ENCODE measurements at regions not wholly inside any gene's neighbourhood (a gene's known extent, or its start where the extent isn't known, plus 50 kb on each side); places are given as distances from the start of the nearest gene placed in this dataset.

DNA sequence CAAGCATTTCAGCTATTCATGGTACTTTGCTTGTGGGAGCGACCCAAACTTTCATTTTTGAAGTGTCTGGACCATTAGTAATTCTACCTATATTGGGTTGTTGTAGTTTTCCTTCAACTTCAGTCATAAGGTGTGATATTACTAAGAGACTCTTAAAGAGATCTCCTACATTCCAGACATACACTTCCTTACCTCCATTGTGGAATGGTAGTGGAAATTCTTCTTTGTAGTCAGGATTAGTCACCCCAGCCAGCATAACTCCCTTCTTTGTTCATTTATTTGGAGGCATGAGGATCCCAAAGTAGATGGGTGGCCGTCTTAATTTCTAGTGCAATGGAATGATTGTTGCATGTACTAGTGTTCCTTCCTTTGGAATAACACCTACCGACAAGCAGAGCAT is 991.4 kb downstream of the ARAP2 start:
- DNase-seq: no peak

DNA sequence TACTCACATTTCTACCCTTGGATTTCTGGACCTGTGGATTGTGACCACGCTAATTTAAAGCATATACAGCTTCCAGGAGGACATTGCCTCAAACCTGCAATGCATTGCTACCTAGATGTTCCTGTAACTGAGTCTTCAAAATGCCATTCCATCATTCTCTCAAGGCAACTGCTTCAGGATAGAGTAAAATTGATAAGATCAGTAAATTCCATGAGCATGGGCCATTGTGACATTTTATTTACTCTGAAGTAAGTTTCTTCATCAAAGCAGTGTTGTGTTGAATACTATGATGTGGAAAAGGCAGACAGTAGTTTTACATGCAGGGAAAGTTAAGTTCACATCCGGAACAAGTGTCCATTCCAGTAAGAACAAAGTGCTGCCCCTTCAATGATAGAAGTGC is 991.0 kb downstream of the ARAP2 start:
- no peak for DNase-seq

DNA sequence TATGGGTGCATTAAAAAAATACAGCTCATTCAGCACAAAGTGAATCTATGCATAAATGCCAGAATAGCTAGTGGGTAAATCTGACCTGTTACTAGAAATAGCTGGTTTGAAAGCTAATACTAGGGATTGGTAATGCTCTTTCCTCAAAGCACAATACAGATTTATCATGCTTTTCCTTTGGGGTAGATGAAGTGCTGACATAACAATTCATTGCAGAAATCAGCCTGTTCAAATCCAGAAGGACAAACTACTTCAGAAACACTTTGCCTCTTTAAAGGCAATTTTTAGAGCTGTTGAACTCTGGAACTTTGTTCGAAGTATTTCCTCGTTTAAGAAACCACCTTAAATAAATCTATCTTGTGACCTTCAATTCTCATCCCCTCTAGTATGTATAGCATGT is 957.9 kb downstream of the ARAP2 start:
- DNase-seq: no peak

DNA sequence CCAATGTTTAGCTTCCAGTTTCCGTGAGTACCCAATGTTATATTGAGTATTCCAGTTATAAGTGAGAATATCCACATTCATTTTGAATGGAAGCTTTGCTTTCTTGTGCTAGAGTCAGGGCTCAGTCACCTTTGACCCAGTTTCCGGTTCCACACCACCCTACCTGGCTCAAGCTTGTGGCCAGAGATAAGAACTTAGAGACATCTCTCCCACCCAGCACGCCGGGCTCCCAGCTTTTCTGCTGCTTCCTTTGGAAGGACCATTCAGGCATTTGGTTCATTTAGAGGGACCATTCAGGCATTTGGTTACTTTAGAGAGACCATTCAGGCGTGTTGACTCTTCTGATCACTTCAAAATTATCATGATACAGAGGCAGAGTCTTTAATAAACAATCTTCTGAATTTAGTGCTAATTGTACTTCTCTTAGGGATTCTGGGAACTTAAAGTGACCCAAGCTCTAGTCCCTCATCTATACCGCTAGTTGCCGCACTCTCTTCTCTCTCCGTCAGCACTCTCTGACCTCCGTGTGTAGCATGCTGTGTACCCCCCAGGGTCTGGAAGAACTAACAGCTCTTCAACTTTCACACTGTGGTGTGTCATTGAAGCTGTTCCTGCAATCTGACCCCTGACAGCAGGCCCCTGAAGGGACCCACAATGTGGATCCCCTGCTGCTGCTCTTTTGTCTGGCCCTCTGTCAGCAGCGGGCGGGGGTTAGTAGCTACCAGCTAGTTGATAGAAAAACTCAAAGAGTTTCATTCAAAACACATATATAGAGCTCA is 943.1 kb downstream of the ARAP2 start:
- no peak for DNase-seq

DNA sequence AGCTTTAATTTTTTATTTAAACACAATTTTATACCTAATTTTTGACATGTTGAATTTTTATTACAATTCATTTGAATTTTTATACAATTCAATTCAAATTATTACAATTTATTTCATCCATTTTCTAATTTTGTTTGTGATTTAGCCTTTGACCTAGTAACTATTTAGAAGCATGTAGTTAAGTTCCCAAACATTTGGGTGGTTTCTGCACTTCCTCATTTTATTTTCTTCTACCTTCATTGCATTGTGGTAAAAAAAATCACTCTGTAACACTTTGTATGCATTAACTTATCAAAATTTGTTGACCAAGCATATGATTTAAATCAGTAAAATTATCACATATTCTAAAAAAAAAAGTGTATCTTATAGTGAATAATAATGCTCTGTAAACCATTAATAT is 928.9 kb downstream of the ARAP2 start:
- DNase-seq: no peak

DNA sequence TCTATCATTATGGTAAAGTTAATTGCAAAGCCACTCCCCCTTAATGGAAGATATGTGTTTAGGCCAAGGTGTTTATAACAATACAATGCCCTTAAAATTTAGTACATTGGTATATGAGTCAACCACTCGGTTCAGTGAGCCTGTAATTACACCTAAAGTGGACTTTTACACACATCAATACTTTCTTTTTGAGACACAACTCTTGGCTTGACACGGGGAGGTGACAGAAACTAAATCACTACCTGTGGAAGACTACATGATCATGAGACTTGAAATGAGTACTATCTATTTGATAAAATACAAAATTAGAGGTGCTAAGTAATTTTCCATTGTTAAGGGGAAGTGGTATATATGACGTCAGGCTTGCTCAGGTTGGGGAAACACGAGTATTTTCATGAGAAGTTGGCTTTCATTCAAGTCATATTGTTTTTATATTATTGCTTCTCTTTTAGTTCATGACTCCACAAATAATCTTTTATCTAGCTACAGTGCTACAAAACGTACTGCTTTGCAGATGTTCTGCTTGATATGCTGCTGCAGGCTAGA is 918.3 kb downstream of the ARAP2 start:
- no peak for DNase-seq

DNA sequence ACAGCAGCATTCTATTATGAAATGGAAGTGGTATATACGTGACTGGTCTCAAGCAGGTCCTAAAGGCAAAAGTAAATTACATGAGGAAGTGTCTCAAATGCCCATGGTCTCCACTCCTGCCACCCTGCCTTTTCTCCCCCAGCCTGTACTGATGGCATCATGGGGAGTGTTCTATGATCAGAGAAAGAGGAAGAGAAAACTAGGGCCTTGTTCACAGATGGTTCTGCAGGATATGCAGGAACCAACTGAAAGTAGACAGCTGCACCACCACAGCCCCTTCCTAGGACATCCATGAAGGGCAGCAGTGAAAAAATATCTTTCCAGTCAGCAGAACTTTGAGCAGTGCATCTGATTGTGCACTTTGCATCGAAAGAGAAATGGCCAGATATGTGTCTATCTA is 901.5 kb downstream of the ARAP2 start:
- no peak for DNase-seq

DNA sequence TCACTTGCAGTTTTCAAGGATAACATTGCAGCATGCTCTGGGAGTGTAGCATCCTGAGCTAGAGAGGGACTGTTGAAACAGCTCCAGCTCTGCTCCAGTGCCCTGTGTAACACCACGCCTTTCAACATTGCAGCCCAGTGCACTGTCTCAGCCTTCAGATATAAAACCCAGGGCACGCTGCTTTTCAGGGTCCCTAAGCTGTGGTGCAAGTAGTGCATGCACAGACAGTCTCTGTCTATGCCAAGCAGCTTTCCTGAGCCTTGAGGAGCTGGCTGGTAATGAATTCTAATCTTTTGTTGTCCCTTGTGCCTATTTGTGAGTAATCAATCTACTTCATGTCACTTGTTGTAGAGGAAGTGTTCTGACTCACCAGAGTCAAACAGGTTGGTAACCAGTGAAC is 897.0 kb downstream of the ARAP2 start:
- no peak for DNase-seq

DNA sequence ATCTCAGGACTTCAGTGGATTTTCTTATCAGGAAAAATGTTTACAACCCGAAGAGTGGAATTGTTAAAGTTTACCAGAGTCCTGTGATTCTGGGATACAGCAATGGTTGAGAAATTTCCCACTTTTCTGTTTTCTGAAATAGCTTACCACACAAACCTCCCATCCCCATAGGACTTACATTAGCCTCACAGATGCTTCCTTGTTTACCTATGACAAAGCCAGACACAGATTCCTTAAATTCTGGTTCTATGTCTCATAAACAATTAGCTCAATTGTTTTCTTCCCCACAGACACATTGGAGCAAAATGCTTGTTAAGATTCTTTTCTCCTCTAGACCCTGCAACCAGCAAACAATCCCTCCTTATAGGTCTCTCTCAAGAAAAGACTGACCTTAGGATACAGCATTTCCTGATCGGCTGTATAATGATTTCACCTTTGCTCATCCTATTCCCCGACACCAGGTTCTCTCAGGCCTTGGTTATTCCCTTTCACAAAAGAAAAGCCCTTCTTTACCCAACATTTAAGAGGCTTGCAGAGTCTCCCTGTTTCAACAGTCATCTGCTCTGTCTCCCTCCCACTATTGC is 886.2 kb downstream of the ARAP2 start:
- DNase-seq: no peak

DNA sequence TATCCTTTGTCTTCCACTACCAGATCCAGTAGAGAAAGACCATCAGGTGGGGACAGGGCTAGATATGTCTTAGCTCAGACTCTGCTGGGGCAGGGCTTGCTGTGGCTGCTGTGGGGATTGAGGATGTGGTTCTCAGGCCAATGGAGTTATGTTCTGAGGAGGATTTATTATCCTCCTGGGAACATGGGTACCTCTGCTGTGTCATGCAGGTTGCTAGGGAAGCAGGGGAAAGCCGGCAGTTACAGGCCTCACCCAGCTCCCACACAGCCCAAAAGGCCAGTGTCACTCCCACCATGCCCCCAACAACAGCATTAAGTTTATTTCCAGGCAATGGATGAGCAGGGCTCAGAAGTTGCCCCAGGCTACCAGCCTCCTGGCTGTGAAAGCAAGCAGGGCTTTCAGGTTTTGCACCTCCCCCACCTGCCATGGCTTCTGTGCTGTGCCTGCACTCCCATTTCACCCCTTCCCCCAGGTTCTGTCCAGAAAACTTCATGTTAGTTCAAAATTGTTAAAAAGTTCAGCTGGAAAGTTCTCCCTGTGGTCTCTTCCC is 879.9 kb downstream of the ARAP2 start:
- no peak for DNase-seq

DNA sequence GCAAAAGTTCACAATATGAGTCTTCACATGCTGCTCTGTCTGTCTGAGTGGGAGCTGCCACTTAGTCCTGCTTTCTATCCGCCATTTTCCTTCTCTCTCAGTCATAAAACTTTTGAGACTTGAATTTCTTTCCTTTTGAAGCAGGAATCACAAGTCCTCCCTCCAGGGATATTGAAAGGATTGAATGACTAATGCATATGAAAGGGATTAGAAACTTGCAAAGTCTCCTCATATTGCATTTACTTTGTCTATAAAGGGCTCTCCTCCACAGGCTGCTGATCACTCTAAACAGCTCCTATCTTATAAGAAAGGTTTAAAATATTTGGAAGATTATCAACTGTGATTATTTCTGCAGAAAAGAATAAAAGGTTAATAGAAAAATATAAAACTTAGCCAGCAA is 879.1 kb downstream of the ARAP2 start:
- no peak for DNase-seq

DNA sequence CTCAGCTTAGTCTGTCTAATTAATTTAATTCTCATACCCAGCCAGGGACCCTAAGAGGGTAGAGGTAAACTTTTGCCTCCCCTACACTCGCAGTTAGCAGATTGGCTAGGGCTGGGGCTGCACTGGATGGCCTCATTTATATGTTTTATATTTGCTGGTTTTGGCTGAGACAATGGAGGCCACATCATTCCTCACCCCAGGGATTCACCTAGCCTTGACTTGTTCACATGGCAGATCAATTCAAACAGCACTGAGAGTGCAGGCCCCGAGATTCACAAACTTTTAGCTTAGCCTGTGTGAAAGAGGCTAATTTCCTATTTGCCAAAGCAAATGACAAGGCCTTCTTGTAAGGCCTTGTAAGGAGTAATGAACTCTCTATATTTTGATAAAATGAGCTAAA is 844.4 kb downstream of the ARAP2 start:
- DNase-seq: no peak

DNA sequence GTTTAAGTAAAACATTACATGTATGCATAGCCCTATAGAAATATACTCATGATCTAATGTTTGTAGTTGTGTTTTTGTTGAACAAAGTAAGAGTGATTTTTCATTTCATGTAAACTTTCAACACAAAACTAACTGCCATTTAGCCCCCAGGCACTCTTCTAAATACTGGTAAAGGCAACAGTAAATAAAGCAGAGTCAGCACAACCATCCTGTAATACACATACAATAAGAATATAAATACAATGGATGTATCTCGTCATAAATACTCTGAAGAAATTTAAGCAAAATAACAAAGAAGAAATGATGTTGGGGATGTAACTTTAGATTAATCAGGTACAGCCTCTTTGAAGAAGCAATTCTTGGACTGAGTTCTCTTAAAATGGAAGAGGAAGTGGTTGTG is 821.2 kb downstream of the ARAP2 start:
- no peak for DNase-seq

DNA sequence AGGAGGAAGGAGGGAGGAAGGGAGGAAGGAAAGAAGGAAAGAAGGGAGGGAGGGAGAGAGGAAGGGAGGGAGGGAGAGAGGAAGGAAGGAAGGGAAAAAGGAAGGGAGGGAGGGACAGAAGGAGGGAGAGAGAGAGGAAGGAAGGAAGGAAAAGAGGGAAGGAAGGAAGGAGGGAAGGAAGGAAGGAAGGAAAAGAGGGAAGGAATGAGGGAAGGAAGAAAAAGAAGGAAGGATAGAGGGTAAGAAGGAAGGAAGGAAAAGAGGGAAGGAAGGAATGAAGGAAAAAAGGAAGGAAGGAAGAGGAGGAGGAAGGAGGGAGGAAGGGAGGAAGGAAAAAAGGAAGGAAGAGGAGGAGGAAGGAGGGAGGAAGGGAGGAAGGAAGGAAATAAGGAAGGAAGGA is 796.8 kb downstream of the ARAP2 start:
- no peak for DNase-seq

DNA sequence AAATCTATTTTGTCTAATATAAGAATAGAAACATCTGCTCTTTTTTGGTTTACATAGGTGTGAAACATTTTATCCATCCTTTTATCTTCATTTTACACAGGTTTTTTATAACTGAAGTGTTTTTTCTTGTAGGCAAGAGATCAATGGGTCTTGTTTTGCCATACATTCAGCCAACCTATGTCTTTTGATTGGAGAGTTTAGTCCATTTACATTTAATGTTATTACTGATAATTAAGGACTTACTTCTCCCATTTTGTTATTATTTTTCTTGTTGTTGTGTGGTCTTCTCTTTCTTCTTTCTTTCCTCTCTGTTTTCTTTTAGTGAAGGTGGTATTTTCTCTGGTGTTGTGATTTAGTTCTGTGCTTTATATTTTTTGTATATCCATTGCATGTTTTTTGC is 785.3 kb downstream of the ARAP2 start:
- no peak for DNase-seq

DNA sequence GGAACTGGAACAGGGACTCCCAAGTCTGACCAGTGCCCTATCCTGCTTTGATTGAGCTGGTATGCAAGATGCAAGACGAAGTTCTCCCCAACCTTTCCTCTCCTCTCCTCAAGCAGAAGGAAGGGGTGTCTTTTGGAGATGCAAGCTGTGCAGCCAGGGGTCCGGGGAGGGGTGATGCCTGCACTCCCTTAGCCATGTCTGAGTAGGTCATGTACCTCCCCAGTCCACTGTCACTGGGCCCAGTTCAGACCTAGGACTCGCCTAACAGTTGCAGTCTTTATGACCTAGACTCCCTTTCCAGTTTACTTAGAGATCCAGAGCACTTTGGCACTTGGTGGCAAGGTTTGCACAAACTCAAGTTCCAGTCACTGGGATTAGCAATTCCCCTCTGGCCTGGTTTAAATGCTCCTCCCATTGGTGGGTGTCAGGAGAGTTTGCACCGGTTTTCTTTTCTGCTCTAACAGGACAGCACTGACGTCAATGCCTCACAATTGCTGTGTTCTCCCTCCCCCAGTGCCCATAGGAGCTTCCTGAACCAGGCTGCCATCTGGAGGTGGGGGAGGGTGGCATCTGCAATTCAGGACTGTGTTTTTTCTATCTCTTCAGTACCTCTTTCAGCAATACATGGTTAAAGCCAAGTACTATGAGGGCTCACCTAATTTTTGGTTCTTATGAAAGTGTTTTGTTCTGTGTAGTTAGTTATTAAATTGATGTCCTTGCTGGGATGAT is 782.2 kb downstream of the ARAP2 start:
- DNase-seq: no peak

DNA sequence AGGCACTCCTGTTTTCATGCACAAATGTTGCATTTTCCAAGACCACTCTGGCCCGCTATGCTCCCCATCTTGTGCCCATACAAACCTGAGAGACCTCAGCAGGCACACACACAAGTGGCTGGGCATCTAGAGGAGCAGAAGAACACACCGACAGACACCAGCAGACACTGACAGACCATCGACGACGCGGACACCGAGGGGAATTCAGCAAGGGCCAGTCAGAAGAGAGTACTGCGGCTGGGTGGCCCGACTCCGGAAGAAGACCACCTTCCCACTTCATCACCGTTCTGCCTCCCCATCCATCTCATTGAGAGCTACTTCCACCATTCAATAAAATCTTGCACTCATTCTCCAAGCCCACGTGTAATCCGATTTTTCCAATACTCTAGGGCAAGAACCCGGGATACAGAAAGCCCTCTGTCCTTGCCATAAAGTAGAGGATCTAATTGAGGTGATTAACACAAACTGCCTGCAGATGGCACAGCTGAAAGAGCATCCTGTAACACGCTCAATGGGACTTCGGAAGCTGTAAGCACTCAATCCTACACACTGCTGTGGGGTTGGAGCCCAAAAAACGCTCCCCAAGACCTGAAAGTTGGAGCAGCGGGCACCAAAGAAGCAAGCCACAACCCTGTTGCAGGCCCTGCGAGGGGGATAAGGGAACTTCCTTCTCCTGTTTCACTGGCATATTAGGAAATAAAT is 780.9 kb downstream of the ARAP2 start:
- DNase-seq: no peak

DNA sequence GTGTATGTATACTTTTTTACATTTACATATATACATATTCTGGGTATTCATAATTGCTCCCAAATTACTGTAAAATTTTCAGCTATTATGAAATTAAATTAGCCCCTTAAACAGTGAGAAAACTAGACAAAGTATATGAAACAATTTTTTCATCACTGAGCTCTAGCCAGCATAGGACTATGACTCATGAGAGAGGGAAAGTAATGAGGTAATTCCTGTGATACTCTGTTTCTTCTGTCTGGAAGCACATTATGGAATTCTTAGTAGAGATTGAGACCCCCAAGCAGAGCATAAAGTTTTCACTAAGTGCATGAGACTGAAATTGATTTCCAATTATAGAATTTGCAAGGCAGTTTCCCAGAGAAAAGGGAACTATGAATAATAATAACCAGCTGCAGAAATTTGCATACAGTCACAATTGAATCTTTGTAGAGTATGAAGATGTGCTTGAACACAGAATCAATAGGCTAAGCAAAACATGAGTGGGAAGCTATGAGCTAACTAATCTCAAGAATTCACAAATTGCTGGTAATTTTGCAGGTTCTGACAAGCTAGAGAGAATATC is 779.3 kb downstream of the ARAP2 start:
- DNase-seq: no peak

DNA sequence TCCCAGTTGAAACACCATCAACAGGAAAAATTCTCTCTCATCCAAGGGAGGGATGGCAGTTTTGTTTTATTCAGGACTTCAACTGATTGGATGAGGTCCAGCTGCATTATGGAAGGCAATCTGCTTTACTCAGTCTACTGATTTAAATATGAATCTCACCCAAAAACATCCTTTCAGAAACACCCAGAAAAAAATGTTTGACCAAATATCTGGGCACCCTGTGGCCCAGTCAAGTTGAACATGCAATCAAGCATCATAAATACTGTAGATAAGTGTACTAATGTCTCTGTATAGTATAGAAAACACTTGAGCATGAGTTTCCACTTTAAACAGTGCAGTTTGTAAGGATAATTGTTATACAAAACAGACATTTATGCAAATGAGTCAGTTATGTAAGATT is 753.2 kb downstream of the ARAP2 start:
- DNase-seq: no peak

DNA sequence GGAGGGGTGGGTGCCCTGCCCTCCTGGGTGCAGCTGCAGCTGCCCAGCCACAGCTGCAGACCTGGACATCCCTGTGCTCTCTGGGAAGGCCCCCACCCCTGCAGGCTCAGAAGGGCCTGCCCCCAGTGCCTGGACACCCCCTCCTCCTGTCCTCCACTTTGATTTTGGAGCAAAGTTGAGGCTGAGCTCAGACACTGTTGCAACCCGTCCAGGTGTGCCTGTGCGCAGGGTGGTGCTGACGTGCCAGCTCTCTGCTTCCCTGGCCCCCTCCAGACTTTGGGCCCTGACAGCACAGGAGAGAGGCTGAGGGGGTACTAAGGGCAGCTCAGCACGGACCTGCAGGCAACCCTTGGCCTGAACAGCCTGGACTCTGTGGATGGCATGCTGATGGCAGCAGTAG is 750.3 kb downstream of the ARAP2 start:
- no peak for DNase-seq

DNA sequence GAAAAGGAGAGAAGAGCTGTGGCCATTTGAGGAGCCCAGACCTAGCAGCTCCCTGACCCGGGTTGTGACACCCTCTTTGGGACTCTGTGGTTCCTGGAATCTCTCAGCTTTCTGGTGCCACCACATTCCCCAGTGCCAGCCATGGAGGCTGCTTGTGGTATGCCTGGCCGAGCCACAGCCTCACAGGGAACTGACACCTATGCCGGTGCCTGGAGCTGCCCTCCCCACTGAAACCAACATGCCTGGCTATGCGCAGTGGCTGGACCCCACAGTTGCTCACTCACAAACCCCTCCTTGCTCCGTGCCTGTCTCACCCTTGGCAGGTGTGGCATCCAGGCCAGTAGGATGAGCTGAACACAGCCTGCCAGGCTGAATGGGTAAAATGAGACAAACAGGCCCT is 749.4 kb downstream of the ARAP2 start:
- DNase-seq: no peak

DNA sequence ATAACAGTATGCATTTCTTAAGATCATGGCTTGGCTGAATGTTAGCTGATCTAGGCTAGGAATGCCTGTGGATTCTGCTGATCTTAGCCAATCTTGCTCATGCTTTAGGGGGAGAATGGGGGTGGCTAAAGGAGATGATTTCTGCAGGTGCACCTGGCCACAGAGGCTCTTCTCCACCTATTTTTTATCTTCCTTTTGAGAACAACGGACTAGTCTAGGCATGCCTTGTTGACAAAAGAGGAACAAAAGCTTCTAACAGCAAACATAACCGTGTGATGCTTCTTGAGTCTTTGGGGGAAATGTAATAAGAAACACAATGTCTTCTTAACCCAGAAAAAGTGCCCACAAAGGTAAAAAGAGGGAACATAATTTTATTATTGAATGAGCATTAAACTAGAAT is 743.5 kb downstream of the ARAP2 start:
- DNase-seq: no peak

DNA sequence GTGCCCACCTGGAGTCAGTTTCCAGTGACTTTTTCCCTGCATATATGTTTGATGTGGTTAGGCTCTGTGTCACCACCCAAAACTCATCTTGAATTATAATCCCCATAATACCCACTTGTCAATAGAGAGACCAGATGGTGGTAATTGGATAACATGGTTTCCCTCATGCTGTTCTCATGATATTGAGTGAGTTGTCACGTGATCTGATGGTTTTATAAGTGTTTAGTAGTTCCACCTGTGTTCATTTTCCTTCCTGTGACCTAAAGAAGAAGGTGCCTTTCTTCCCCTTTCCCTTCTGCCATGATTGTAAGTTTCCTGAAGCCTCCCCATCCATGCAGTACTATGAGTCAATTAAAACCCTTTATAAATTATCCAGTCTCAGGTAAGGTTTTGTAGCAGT is 740.9 kb downstream of the ARAP2 start:
- no peak for DNase-seq

Data from EL (cell line).